Right lobe of liver (tissue), 6 donors: ENCODE measurements at regions not wholly inside any gene's neighbourhood (a gene's known extent, or its start where the extent isn't known, plus 50 kb on each side); places are given as distances from the start of the nearest gene placed in this dataset.
A peak's percentile ranks its signal among the peaks of the same experiment; 100 is the strongest.

Source experiments
- ATAC-seq, 4 donors: fragments of 200-7000 bp; cut with Tn5 transposase; one replicate each; pipeline ENCODE4 v1.9.1; 2020; ENCODE audit warnings: mild to moderate bottlenecking in 4 of 4, moderate library complexity in 4 of 4
- DNase-seq, 3 donors: peaks; one replicate each; pipeline ENCODE4 v3.0.0-alpha.2; 2020
- H3K27ac ChIP-seq, 3 donors: fragments of 200-600 bp; one replicate each; pipeline ENCODE4 v1.8.0; 2022
- H3K27me3 ChIP-seq, 2 donors: fragments of 200-600 bp; one replicate each; pipeline ENCODE4 v1.8.0; 2022
- H3K36me3 ChIP-seq, 4 donors: fragments of 200-600 bp; sonication (generic) in 1 of 4; one replicate each; pipeline versions ENCODE4 v1.5.1 to v1.8.0; 2017 to 2022; ENCODE audit warnings: control low read depth in 1 of 4
- H3K4me1 ChIP-seq, 4 donors: fragments of 200-600 bp; sonication (generic) in 1 of 4; one replicate each; pipeline versions ENCODE4 v1.5.1 to v1.8.0; 2017 to 2022; ENCODE audit warnings: control low read depth in 1 of 4
- H3K4me3 ChIP-seq, 3 donors: fragments of 200-600 bp; one replicate each; pipeline ENCODE4 v1.8.0; 2022
- H3K9me3 ChIP-seq, 4 donors: fragments of 200-600 bp; sonication (generic) in 1 of 4; one replicate each; pipeline versions ENCODE4 v1.5.1 to v1.8.0; 2017 to 2022; ENCODE audit warnings: control low read depth in 1 of 4
- POLR2A ChIP-seq: fragments of 450-650 bp; IDR thresholded peaks from one replicate; pipeline ENCODE4 v1.6.1; 2017; ENCODE audit warnings: antibody characterized with exemption, mild to moderate bottlenecking
- WGBS: methylation state at CpG from one replicate; pipeline ENCODE4 v1.1.6; 2018; ENCODE audit warnings: low coverage, low lambda C conversion rate; ENCODE audit not compliant: insufficient coverage; ENCODE audit errors: missing lambda C conversion rate; 5-methylcytosine and 5-hydroxymethylcytosine counted together
- intact Hi-C, 2 donors: fragments of 100-400 bp; cut with DNase I; formaldehyde crosslinking; loops; one replicate each; pipeline versions ENCODE4 v1.11.2 to v1.14.1; 2022
- TF ChIP-seq, protein P1 (sequence below), 4 donors: fragments of 200-600 bp in 3 of 4; fragments of 450-650 bp in 1 of 4; IDR thresholded peaks; one replicate each; pipeline versions ENCODE4 v1.5.1 to v1.8.0; 2016 to 2022; ENCODE audit warnings: antibody characterized with exemption in 4 of 4, mild to moderate bottlenecking in 2 of 4
- donor health status: DM: no; HTN: yes; CAD: no.
- donor health status: DM: no; HTN: no; CAD: no.
- donor health status: DM: no; HTN: no; CAD: no.
- donor health status: DM: no; HTN: yes; CAD: no.
- donor health status: DM: no; HTN: yes; CAD: no.

DNA sequence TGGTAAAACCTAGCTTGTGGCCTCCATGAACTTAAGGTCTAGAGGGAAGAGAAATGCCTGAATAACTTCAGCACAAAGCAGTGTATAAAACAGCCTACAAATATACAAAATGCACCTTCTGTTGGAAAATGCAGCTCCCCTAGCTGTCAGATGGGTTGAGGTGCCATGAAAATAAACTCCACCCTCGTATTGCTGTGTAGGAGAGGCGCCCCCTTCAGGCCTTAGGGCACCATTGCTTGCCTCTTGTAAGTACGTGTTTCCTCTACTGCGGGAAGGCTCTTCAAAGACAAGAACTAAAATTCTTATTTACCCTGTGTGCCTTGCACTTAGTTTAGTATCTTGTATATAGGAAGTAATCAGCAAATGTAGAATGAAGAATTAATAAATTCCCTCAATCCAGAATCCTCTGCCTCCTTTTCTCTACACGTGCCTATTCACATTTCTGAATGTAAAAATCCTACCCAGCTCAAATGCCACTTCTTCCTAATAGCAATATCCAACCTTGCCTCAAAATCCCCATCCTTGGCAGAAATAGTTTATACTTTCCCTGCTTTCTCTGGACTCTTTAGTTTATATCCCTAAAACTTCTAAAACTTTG, 393.7 kb upstream of the PDE4D start:
- intact Hi-C loops: no loop called here
- peak; percentile 41 to 67 (median 52) for ATAC-seq
- whole genome bisulfite sequencing: 10% methylated on average over 5 of the region's 5 CpGs
- TF ChIP-seq POLR2A: no peak
- TF ChIP-seq, protein P1, sequence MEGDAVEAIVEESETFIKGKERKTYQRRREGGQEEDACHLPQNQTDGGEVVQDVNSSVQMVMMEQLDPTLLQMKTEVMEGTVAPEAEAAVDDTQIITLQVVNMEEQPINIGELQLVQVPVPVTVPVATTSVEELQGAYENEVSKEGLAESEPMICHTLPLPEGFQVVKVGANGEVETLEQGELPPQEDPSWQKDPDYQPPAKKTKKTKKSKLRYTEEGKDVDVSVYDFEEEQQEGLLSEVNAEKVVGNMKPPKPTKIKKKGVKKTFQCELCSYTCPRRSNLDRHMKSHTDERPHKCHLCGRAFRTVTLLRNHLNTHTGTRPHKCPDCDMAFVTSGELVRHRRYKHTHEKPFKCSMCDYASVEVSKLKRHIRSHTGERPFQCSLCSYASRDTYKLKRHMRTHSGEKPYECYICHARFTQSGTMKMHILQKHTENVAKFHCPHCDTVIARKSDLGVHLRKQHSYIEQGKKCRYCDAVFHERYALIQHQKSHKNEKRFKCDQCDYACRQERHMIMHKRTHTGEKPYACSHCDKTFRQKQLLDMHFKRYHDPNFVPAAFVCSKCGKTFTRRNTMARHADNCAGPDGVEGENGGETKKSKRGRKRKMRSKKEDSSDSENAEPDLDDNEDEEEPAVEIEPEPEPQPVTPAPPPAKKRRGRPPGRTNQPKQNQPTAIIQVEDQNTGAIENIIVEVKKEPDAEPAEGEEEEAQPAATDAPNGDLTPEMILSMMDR (IDR thresholded peaks at IDR 0.05): peak in 3 of 4 donors; percentile 24 to 44 (median 36)
- Histone ChIP-seq H3K27me3 (peaks cover 0 to 4% of the 10 kb centered on the region in 2 donors), H3K36me3 (no peaks in the 10 kb centered on the region), H3K4me3 (no peak overlapping the region), H3K4me1 (no peaks in the 10 kb centered on the region), H3K9me3 (no peaks in the 10 kb centered on the region), H3K27ac (no peak overlapping the region)
- DNase-seq: peak in 1 of 3 donors; percentile 21

DNA sequence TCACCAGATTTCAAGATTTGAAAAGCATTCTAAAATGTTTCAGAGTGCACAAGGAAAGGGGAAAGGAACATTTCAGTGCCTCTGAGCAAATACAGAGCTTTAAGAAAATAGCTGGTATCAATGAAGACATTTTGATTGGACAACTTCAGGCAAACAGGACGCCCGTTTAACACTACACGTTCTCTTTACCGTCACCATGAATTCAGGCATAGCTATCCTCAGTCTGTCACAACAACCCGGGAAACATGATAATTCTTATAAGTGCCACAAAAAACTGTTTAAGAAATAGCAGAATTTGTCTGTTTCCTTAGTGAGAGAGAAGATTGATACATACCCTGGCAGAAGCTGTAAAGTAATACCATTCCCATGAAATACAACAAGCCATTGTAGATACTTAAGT, 392.4 kb upstream of the PDE4D start:
- H3K27ac ChIP-seq: no peak overlapping the region

DNA sequence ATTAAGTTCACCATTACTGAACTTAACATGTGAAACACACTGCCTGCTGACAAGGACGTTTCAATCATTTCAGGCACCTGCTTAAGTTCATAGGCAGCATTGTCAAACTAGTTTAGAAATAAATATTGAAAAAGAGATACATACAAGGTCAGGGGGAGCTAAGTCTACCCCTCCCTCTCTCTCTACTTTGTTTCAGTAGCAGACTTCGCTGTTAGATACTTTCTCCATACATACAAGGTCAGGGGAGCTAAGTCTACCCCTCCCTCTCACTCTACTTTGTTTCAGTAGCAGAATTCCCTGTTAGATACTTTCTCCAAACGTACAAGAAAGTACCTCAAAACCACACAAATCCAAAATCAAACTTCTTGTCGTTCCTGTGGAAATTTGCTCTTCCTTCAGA, 387.4 kb upstream of the PDE4D start:
- no peaks in the 10 kb centered on the region for H3K36me3 ChIP-seq
- no peak overlapping the region for H3K4me3 ChIP-seq
- TF ChIP-seq POLR2A: no peak
- TF ChIP-seq, protein P1 (IDR thresholded peaks at IDR 0.05): no peak
- WGBS: 43% methylated on average over 4 of the region's 4 CpGs
- no peaks in the 10 kb centered on the region for H3K4me1 ChIP-seq
- DNase-seq (no peak), ATAC-seq (no peak)
- intact Hi-C loops: no loop called here
- H3K9me3 ChIP-seq: no peaks in the 10 kb centered on the region
- H3K27ac ChIP-seq: no peak overlapping the region
- no peaks in the 10 kb centered on the region for H3K27me3 ChIP-seq

More for the DNA sequence above, 392.4 kb upstream of the PDE4D start:
- ATAC-seq (no peak), DNase-seq (no peak)
- Histone ChIP-seq H3K27me3 (peaks cover 0 to 4% of the 10 kb centered on the region in 2 donors), H3K36me3 (no peaks in the 10 kb centered on the region), H3K4me1 (no peaks in the 10 kb centered on the region), H3K9me3 (no peaks in the 10 kb centered on the region), H3K4me3 (no peak overlapping the region)
- TF ChIP-seq, protein P1 (IDR thresholded peaks at IDR 0.05): no peak
- no peak for TF ChIP-seq POLR2A
- intact Hi-C loops: no loop called here
- WGBS: 56% methylated on average over 5 of the region's 5 CpGs

DNA sequence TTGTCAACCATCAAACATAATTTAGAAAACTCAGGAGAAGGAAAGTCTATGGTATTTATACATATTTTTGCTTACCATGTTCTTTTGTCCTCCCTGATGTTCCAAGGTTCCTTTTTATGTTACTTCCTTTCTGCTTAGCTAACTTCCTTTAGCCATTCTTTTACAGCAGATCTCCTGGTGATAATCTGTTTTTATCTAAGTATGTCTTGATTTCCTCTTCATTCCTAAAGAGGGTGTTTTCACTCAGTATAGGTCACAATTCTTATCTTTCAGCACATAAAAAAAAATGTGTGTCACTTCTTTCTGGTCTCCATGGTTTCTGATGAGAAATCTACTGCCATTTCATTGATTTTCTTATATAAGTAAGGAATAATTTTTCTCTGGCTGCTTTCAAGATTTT, 384.4 kb upstream of the PDE4D start:
- H3K36me3 ChIP-seq: no peaks in the 10 kb centered on the region
- H3K27ac ChIP-seq: no peak overlapping the region
- H3K9me3 ChIP-seq: no peaks in the 10 kb centered on the region
- no peak for TF ChIP-seq POLR2A
- TF ChIP-seq, protein P1 (IDR thresholded peaks at IDR 0.05): no peak
- no peaks in the 10 kb centered on the region for H3K27me3 ChIP-seq
- no peaks in the 10 kb centered on the region for H3K4me1 ChIP-seq
- DNase-seq (no peak), ATAC-seq (no peak)
- H3K4me3 ChIP-seq: no peak overlapping the region
- intact Hi-C loops: no loop called here

DNA sequence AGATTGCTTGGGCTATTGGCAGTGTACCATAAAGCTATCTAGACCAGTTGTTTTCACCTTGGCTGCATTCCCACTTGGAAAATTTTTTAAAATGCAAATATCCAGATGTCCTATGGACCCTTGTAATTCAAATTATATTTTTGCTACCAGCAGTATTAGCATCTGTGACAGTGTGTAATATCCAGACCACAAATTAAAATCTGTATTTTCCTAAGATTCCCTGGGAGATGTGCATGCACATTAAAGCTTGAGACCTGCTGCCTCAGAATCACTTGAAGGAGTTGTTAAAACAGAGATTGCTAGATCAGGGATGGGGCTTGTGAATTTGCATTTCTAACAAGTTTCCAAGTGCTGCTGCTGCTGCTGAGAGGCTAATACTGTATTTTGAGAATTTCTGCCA, 381.2 kb upstream of the PDE4D start:
- Histone ChIP-seq H3K4me1 (no peaks in the 10 kb centered on the region), H3K36me3 (no peaks in the 10 kb centered on the region), H3K27me3 (no peaks in the 10 kb centered on the region), H3K9me3 (no peaks in the 10 kb centered on the region), H3K27ac (no peak overlapping the region), H3K4me3 (no peak overlapping the region)
- intact Hi-C loops: no loop called here
- DNase-seq: no peak
- no peak for ATAC-seq
- TF ChIP-seq POLR2A: no peak
